ENCODE measurements at regions not wholly inside any gene's neighbourhood (a gene's known extent, or its start where the extent isn't known, plus 50 kb on each side); places are given as distances from the start of the nearest gene placed in this dataset.

GRCh38 chr13:63628310-63628709 lies 2212.7 kb upstream of the PCDH20 start:
- ChIA-PET POLR2A (no interaction called here), CTCF (no interaction called here)

- ChIA-PET POLR2A (no interaction called here), CTCF (no interaction called here)
Observed at GRCh38 chr13:63625869-63626268, 2210.2 kb upstream of the PCDH20 start.

GRCh38 chr13:63614874-63615612 lies 2199.4 kb upstream of the PCDH20 start:
- POLR2A ChIA-PET = no interaction called here
- CTCF ChIA-PET = no interaction called here

GRCh38 chr13:63607153-63607552 lies 2191.5 kb upstream of the PCDH20 start:
- POLR2A ChIA-PET = no interaction called here
- CTCF ChIA-PET = no interaction called here

- CTCF ChIA-PET = no interaction called here
- POLR2A ChIA-PET = no interaction called here
Observed at GRCh38 chr13:63605962-63606361, 2190.3 kb upstream of the PCDH20 start.

GRCh38 chr13:63605403-63605802 lies 2189.8 kb upstream of the PCDH20 start:
- POLR2A ChIA-PET = no interaction called here

GRCh38 chr13:63595811-63596210 lies 2180.2 kb upstream of the PCDH20 start:
- ChIA-PET CTCF (no interaction called here), POLR2A (no interaction called here)

More at GRCh38 chr13:63605403-63605802, 2189.8 kb upstream of the PCDH20 start:
- CTCF ChIA-PET = no interaction called here

GRCh38 chr13:63586467-63586866 lies 2170.8 kb upstream of the PCDH20 start:
- ChIA-PET POLR2A (no interaction called here), CTCF (no interaction called here)

GRCh38 chr13:63578796-63579195 lies 2163.1 kb upstream of the PCDH20 start:
- CTCF ChIA-PET = no interaction called here
- POLR2A ChIA-PET = no interaction called here

- POLR2A ChIA-PET = no interaction called here
- CTCF ChIA-PET = no interaction called here
Observed at GRCh38 chr13:63567031-63567430, 2151.4 kb upstream of the PCDH20 start.

- CTCF ChIA-PET = no interaction called here
Observed at GRCh38 chr13:63554157-63554556, 2138.5 kb upstream of the PCDH20 start.

GRCh38 chr13:63551731-63552130 lies 2136.1 kb upstream of the PCDH20 start:
- CTCF ChIA-PET = no interaction called here
- POLR2A ChIA-PET = no interaction called here

More at GRCh38 chr13:63554157-63554556, 2138.5 kb upstream of the PCDH20 start:
- POLR2A ChIA-PET = no interaction called here

- CTCF ChIA-PET = no interaction called here
- POLR2A ChIA-PET = no interaction called here
Observed at GRCh38 chr13:63546524-63546923, 2130.9 kb upstream of the PCDH20 start.

- POLR2A ChIA-PET = no interaction called here
Observed at GRCh38 chr13:63542770-63543169, 2127.1 kb upstream of the PCDH20 start.

GRCh38 chr13:63541336-63541735 lies 2125.7 kb upstream of the PCDH20 start:
- ChIA-PET POLR2A (no interaction called here), CTCF (no interaction called here)

More at GRCh38 chr13:63542770-63543169, 2127.1 kb upstream of the PCDH20 start:
- CTCF ChIA-PET = no interaction called here

- ChIA-PET POLR2A (no interaction called here), CTCF (no interaction called here)
Observed at GRCh38 chr13:63540061-63540460, 2124.4 kb upstream of the PCDH20 start.

- ChIA-PET CTCF (no interaction called here), POLR2A (no interaction called here)
Observed at GRCh38 chr13:63517371-63517770, 2101.7 kb upstream of the PCDH20 start.

- ChIA-PET POLR2A (no interaction called here), CTCF (no interaction called here)
Observed at GRCh38 chr13:63516124-63516523, 2100.5 kb upstream of the PCDH20 start.

- ChIA-PET POLR2A (no interaction called here), CTCF (no interaction called here)
Observed at GRCh38 chr13:63514886-63515285, 2099.2 kb upstream of the PCDH20 start.

- CTCF ChIA-PET = no interaction called here
- POLR2A ChIA-PET = no interaction called here
Observed at GRCh38 chr13:63512095-63512494, 2096.4 kb upstream of the PCDH20 start.

- CTCF ChIA-PET = no interaction called here
- POLR2A ChIA-PET = no interaction called here
Observed at GRCh38 chr13:63501702-63502101, 2086.1 kb upstream of the PCDH20 start.

- ChIA-PET POLR2A (no interaction called here), CTCF (interaction anchor here (0.5 kb wide), 1 partner anchor 1752 kb away, joined by 3 read pairs; no protein-coding TSS in a partner anchor)
Observed at GRCh38 chr13:63497601-63498000, 2082.0 kb upstream of the PCDH20 start.

All from activated CD8-positive, alpha-beta memory T cell treated with anti-CD3 and anti-CD28 coated beads for 36 hours (primary cell).